ENCODE measurements at regions not wholly inside any gene's neighbourhood (a gene's known extent, or its start where the extent isn't known, plus 50 kb on each side); places are given as distances from the start of the nearest gene placed in this dataset.

DNA sequence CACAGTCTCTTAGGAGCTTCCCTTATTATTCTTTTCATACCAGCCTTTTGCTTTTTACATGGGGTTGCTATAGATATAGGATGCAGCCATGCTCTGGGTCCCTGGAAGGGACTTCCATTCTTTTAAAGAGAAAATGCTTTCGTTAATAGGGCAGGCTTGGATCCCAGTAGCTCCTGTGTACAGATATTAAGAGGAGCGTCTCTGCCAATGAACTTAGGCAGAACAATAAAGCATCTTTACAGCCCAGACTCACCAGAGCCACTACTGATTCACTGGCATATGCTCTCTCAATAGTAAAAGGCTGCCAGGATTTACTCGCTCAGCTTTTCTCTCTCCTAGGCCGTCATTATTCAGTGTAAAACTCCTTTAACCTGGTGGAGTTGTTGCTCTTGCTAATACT, 1385.4 kb upstream of the PIK3C3 start (continued):
- TF ChIP-seq, protein P1, sequence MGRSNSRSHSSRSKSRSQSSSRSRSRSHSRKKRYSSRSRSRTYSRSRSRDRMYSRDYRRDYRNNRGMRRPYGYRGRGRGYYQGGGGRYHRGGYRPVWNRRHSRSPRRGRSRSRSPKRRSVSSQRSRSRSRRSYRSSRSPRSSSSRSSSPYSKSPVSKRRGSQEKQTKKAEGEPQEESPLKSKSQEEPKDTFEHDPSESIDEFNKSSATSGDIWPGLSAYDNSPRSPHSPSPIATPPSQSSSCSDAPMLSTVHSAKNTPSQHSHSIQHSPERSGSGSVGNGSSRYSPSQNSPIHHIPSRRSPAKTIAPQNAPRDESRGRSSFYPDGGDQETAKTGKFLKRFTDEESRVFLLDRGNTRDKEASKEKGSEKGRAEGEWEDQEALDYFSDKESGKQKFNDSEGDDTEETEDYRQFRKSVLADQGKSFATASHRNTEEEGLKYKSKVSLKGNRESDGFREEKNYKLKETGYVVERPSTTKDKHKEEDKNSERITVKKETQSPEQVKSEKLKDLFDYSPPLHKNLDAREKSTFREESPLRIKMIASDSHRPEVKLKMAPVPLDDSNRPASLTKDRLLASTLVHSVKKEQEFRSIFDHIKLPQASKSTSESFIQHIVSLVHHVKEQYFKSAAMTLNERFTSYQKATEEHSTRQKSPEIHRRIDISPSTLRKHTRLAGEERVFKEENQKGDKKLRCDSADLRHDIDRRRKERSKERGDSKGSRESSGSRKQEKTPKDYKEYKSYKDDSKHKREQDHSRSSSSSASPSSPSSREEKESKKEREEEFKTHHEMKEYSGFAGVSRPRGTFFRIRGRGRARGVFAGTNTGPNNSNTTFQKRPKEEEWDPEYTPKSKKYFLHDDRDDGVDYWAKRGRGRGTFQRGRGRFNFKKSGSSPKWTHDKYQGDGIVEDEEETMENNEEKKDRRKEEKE (IDR thresholded peaks at IDR 0.05): no peak
- TF ChIP-seq SUZ12 (IDR thresholded peaks at IDR 0.05; ENCODE audit: unreplicated experiment) (no peak), SMARCA5 (IDR thresholded peaks at IDR 0.05) (no peak)
- TF ChIP-seq, protein P2, sequence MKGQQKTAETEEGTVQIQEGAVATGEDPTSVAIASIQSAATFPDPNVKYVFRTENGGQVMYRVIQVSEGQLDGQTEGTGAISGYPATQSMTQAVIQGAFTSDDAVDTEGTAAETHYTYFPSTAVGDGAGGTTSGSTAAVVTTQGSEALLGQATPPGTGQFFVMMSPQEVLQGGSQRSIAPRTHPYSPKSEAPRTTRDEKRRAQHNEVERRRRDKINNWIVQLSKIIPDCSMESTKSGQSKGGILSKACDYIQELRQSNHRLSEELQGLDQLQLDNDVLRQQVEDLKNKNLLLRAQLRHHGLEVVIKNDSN (IDR thresholded peaks at IDR 0.05; ENCODE audit: borderline replicate concordance, extremely low read length, insufficient read depth, low read depth, low read length): no peak

DNA sequence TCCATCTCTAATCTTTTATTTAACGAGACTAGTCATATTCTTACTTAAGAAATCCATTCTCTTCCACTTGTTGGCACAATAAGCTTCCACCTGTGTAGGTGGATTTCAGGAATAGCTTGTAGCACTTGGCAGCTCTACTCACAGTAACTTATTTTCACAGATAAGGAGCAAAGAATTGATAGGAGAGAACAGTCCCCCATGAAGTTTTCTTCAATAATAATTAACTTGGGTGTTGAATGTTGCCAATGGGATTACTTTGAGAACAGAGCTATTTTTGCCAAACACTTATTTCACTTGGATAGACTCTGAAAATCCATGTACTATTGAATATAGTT, 1388.6 kb upstream of the PIK3C3 start:
- no peak for ATAC-seq
- Histone ChIP-seq H3K36me3 (ENCODE audit: control insufficient read depth in 2 of 2, insufficient read depth in 2 of 2, low read length in 1 of 2) (no peaks in the 10 kb centered on the region), H3K4me2 (ENCODE audit: control insufficient read depth, insufficient read depth) (no peak overlapping the region), H3K27ac (ENCODE audit: control insufficient read depth, insufficient read depth) (no peak overlapping the region), H3K4me1 (ENCODE audit: control insufficient read depth, insufficient read depth, low read length) (no peaks in the 10 kb centered on the region), H3K9me3 (replicated peaks; ENCODE audit: control insufficient read depth, insufficient read depth, low read length) (no peaks in the 10 kb centered on the region), H4K20me1 (ENCODE audit: control insufficient read depth, insufficient read depth) (no peaks in the 10 kb centered on the region), H3K9ac (ENCODE audit: control insufficient read depth, insufficient read depth, low read length) (no peak overlapping the region), H2AFZ (ENCODE audit: control insufficient read depth, low read depth, low read length) (no peak overlapping the region), H3K79me2 (ENCODE audit: control insufficient read depth, insufficient read depth, low read length) (no peaks in the 10 kb centered on the region), H3K27me3 (replicated peaks in 1 of 2; ENCODE audit: control insufficient read depth in 2 of 2, insufficient read depth in 2 of 2, low read length in 1 of 2) (no peaks in the 10 kb centered on the region), H3K4me3 (no peak overlapping the region)
- intact Hi-C loops (cut with micrococcal nuclease; ENCODE audit: unreplicated experiment): no loop called here
- RAD21 ChIA-PET (ENCODE audit: unreplicated experiment): no interaction called here
- POLR2A ChIA-PET: no interaction called here
- in situ Hi-C loops (cut with MboI): no loop called here
- 0% methylated on average over 1 of the region's 1 CpG for whole genome bisulfite sequencing (ENCODE audit: insufficient coverage, insufficient replicate concordance, low lambda C conversion rate, missing lambda C conversion rate)
- BruUV-seq (replicated peaks): no TSS peak
- CTCF ChIA-PET: no interaction called here
- SMC1A ChIA-PET (ENCODE audit: uncharacterized antibody, unreplicated experiment): interaction anchor here (1.0 to 1.3 kb wide), 2 partner anchors 10 to 94 kb away, joined by 3 read pairs; no protein-coding TSS in a partner anchor
- no peak for DNase-seq (ENCODE audit: low read depth, low spot score)
- FAIRE-seq: no peak
- TF ChIP-seq EED (IDR thresholded peaks at IDR 0.05; ENCODE audit: low read depth): no peak
- no peak for TF ChIP-seq MTA2 (IDR thresholded peaks at IDR 0.05; ENCODE audit: low read depth)
- TF ChIP-seq, protein P3, sequence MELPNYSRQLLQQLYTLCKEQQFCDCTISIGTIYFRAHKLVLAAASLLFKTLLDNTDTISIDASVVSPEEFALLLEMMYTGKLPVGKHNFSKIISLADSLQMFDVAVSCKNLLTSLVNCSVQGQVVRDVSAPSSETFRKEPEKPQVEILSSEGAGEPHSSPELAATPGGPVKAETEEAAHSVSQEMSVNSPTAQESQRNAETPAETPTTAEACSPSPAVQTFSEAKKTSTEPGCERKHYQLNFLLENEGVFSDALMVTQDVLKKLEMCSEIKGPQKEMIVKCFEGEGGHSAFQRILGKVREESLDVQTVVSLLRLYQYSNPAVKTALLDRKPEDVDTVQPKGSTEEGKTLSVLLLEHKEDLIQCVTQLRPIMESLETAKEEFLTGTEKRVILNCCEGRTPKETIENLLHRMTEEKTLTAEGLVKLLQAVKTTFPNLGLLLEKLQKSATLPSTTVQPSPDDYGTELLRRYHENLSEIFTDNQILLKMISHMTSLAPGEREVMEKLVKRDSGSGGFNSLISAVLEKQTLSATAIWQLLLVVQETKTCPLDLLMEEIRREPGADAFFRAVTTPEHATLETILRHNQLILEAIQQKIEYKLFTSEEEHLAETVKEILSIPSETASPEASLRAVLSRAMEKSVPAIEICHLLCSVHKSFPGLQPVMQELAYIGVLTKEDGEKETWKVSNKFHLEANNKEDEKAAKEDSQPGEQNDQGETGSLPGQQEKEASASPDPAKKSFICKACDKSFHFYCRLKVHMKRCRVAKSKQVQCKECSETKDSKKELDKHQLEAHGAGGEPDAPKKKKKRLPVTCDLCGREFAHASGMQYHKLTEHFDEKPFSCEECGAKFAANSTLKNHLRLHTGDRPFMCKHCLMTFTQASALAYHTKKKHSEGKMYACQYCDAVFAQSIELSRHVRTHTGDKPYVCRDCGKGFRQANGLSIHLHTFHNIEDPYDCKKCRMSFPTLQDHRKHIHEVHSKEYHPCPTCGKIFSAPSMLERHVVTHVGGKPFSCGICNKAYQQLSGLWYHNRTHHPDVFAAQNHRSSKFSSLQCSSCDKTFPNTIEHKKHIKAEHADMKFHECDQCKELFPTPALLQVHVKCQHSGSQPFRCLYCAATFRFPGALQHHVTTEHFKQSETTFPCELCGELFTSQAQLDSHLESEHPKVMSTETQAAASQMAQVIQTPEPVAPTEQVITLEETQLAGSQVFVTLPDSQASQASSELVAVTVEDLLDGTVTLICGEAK (IDR thresholded peaks at IDR 0.05; ENCODE audit: borderline replicate concordance): no peak
- TF ChIP-seq RFX5 (IDR thresholded peaks at IDR 0.05; ENCODE audit: low read depth, low read length): no peak
- TF ChIP-seq NR2C1 (IDR thresholded peaks at IDR 0.05): no peak
- TF ChIP-seq EP300 (IDR thresholded peaks at IDR 0.05; ENCODE audit: borderline replicate concordance in 1 of 2, control insufficient read depth in 1 of 2, low read depth in 2 of 2, low read length in 2 of 2): no peak
- no peak for TF ChIP-seq SMAD1 (IDR thresholded peaks at IDR 0.05; ENCODE audit: low read depth, partially characterized antibody)
- TF ChIP-seq HCFC1 (IDR thresholded peaks at IDR 0.05; ENCODE audit: low read length): no peak
- TF ChIP-seq RCOR1 (conservative IDR thresholded peaks at IDR 0.05; ENCODE audit: low read depth, low read length): no peak
- TF ChIP-seq DPF2 (IDR thresholded peaks at IDR 0.05): no peak
- TF ChIP-seq TARDBP (IDR thresholded peaks at IDR 0.05; ENCODE audit: borderline replicate concordance): no peak
- no peak for TF ChIP-seq NBN (IDR thresholded peaks at IDR 0.05)
- TF ChIP-seq GATAD2B (conservative IDR thresholded peaks at IDR 0.05; ENCODE audit: low read depth): no peak
- TF ChIP-seq EGR1 (IDR thresholded peaks at IDR 0.05; ENCODE audit: borderline replicate concordance in 1 of 2, low read depth in 2 of 2, low read length in 2 of 2): no peak

Data from GM12878 (cell line).